Right lobe of liver (tissue), 4 donors: ENCODE measurements at regions not wholly inside any gene's neighbourhood (a gene's known extent, or its start where the extent isn't known, plus 50 kb on each side); places are given as distances from the start of the nearest gene placed in this dataset.

Experiments used
- POLR2A ChIP-seq: fragments of 450-650 bp; IDR thresholded peaks from one replicate; pipeline ENCODE4 v1.6.1; 2017; ENCODE audit warnings: antibody characterized with exemption, mild to moderate bottlenecking
- TF ChIP-seq, protein P1 (sequence below), 4 donors: fragments of 200-600 bp in 3 of 4; fragments of 450-650 bp in 1 of 4; IDR thresholded peaks; one replicate each; pipeline versions ENCODE4 v1.5.1 to v1.8.0; 2016 to 2022; ENCODE audit warnings: antibody characterized with exemption in 4 of 4, mild to moderate bottlenecking in 2 of 4
- donor health status: DM: no; HTN: no; CAD: no.
- donor health status: DM: no; HTN: no; CAD: no.
- donor health status: DM: no; HTN: yes; CAD: no.

DNA sequence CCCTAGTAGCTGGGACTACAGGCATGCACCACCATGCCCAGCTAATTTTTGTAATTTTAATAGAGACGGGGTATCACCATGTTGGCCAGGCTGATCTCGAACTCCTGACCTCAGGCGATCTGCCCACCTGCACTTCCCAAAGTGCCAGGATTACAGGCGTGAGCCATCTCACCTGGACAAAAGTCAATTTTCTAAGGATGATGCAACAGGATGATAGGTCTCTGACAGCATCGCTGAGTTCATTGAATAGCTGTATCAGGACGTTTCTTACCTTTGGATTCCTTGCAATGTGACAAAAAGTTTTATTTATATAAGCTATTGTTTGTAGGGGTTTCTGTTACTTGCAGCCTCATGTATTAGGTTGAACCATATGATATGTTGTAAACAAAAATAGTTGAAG, 55.5 kb upstream of the PCED1B start:
- TF ChIP-seq, protein P1, sequence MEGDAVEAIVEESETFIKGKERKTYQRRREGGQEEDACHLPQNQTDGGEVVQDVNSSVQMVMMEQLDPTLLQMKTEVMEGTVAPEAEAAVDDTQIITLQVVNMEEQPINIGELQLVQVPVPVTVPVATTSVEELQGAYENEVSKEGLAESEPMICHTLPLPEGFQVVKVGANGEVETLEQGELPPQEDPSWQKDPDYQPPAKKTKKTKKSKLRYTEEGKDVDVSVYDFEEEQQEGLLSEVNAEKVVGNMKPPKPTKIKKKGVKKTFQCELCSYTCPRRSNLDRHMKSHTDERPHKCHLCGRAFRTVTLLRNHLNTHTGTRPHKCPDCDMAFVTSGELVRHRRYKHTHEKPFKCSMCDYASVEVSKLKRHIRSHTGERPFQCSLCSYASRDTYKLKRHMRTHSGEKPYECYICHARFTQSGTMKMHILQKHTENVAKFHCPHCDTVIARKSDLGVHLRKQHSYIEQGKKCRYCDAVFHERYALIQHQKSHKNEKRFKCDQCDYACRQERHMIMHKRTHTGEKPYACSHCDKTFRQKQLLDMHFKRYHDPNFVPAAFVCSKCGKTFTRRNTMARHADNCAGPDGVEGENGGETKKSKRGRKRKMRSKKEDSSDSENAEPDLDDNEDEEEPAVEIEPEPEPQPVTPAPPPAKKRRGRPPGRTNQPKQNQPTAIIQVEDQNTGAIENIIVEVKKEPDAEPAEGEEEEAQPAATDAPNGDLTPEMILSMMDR (IDR thresholded peaks at IDR 0.05) = no peak
- TF ChIP-seq POLR2A = no peak
